ENCODE measurements at regions not wholly inside any gene's neighbourhood (a gene's known extent, or its start where the extent isn't known, plus 50 kb on each side); places are given as distances from the start of the nearest gene placed in this dataset.
"Not testable (repeated sequence)": the region's sequence is repeated elsewhere in the genome, so short reads cannot be mapped to it uniquely, and the experiment has no call there.

DNA sequence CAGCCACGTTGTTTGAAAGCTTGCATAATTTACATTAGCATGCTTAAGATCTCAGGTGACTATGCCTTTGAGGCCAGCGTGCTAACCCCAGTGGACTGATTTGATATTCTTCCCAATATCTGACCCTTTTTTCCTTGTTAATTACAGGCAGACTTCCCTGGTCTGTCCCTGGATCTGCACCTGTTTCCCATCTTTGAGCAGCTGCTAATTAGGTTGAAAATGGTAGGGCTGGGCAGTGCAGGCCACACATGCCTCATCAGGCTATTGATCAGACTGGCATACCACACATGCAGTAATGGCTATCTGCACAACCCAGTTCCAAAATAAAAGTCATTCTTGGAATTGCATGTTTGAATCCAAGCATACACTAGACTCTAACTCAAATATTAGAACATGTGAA lies 164.3 kb upstream of the TFAP2D start:
- H3K9me3 ChIP-seq (ENCODE audit: control insufficient read depth, insufficient read depth, low read depth, low read length): no peaks in the 10 kb centered on the region
- H3K4me3 ChIP-seq (ENCODE audit: low read depth, low read length): no peak overlapping the region
- H3K4me1 ChIP-seq (ENCODE audit: control insufficient read depth, insufficient read depth, low read length): no peaks in the 10 kb centered on the region
- TF ChIP-seq ZNF623 (tag by site-specific recombination; IDR thresholded peaks at IDR 0.05): no peak
- no peaks in the 10 kb centered on the region for H3K36me3 ChIP-seq (ENCODE audit: control insufficient read depth in 2 of 2, insufficient read depth in 1 of 2, low read length in 2 of 2)
- CTCF ChIA-PET: no interaction called here
- POLR2A ChIA-PET: no interaction called here
- no peak overlapping the region for H3K27ac ChIP-seq (ENCODE audit: extremely low read depth, low read depth, low read length)

DNA sequence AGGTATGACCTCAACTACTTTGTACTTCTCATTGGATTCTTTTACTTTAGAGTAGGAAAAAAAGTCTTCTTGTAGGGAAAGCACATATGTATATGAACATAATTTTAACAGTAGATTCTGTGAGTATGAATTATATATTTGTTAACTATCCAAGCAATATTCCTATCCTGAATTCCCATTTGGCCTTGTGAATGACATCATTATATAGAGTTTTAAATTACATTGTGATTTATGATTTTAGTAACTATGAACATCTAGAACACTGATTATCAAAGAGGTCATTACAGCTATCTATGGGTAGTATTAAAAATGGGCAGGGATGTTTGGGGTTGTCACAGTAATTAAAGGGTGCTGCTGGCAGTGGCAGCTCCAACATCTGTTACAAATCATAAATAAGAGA lies 163.9 kb upstream of the TFAP2D start:
- no peaks in the 10 kb centered on the region for H3K9me3 ChIP-seq (ENCODE audit: control insufficient read depth, insufficient read depth, low read depth, low read length)
- TF ChIP-seq, protein P1, sequence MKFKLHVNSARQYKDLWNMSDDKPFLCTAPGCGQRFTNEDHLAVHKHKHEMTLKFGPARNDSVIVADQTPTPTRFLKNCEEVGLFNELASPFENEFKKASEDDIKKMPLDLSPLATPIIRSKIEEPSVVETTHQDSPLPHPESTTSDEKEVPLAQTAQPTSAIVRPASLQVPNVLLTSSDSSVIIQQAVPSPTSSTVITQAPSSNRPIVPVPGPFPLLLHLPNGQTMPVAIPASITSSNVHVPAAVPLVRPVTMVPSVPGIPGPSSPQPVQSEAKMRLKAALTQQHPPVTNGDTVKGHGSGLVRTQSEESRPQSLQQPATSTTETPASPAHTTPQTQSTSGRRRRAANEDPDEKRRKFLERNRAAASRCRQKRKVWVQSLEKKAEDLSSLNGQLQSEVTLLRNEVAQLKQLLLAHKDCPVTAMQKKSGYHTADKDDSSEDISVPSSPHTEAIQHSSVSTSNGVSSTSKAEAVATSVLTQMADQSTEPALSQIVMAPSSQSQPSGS (tag by site-specific recombination; IDR thresholded peaks at IDR 0.05; ENCODE audit: low read depth): peak; percentile 51; the same call in 1 of the 2 replicates
- no peak for TF ChIP-seq KLF10 (tag by site-specific recombination; IDR thresholded peaks at IDR 0.05)
- no peak overlapping the region for H3K27ac ChIP-seq (ENCODE audit: extremely low read depth, low read depth, low read length)
- no peaks in the 10 kb centered on the region for H3K36me3 ChIP-seq (ENCODE audit: control insufficient read depth in 2 of 2, insufficient read depth in 1 of 2, low read length in 2 of 2)
- ChIA-PET CTCF (no interaction called here), POLR2A (no interaction called here)
- no peak overlapping the region for H3K4me3 ChIP-seq (ENCODE audit: low read depth, low read length)
- H3K4me1 ChIP-seq (ENCODE audit: control insufficient read depth, insufficient read depth, low read length): no peaks in the 10 kb centered on the region

DNA sequence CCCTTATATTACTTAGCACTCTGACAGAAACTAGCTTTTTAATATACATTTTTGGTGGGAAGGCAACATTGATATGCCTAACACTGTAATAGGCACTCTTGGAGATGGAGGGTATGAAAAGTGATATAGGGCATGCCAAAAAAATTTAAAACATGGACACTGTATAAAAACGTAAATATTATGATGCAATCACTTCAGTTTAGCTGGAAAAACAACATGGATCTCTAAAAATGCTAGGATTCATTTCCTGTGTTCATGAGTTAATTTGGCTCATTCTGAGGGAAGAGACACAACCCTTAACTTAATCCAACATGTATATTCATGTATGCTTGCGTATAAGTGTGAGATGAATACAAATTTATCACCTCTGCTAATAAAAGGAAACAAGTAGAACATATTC lies 157.3 kb upstream of the TFAP2D start:
- H3K27ac ChIP-seq (ENCODE audit: extremely low read depth, low read depth, low read length): no peak overlapping the region
- CTCF ChIA-PET: no interaction called here
- no peaks in the 10 kb centered on the region for H3K9me3 ChIP-seq (ENCODE audit: control insufficient read depth, insufficient read depth, low read depth, low read length)
- no peaks in the 10 kb centered on the region for H3K4me1 ChIP-seq (ENCODE audit: control insufficient read depth, insufficient read depth, low read length)
- POLR2A ChIA-PET: no interaction called here
- H3K36me3 ChIP-seq (ENCODE audit: control insufficient read depth in 2 of 2, insufficient read depth in 1 of 2, low read length in 2 of 2): no peaks in the 10 kb centered on the region
- no peak overlapping the region for H3K4me3 ChIP-seq (ENCODE audit: low read depth, low read length)
- TF ChIP-seq MZF1 (tag by site-specific recombination; IDR thresholded peaks at IDR 0.05; ENCODE audit: borderline replicate concordance) (no peak), GLI4 (tag by site-specific recombination; IDR thresholded peaks at IDR 0.05) (no peak)
- TF ChIP-seq, protein P2, sequence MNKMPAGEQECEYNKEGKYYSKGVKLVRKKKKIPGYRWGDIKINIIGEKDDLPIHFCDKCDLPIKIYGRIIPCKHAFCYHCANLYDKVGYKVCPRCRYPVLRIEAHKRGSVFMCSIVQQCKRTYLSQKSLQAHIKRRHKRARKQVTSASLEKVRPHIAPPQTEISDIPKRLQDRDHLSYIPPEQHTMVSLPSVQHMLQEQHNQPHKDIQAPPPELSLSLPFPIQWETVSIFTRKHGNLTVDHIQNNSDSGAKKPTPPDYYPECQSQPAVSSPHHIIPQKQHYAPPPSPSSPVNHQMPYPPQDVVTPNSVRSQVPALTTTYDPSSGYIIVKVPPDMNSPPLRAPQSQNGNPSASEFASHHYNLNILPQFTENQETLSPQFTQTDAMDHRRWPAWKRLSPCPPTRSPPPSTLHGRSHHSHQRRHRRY (tag by site-specific recombination; IDR thresholded peaks at IDR 0.05): no peak
- TF ChIP-seq, protein P3, sequence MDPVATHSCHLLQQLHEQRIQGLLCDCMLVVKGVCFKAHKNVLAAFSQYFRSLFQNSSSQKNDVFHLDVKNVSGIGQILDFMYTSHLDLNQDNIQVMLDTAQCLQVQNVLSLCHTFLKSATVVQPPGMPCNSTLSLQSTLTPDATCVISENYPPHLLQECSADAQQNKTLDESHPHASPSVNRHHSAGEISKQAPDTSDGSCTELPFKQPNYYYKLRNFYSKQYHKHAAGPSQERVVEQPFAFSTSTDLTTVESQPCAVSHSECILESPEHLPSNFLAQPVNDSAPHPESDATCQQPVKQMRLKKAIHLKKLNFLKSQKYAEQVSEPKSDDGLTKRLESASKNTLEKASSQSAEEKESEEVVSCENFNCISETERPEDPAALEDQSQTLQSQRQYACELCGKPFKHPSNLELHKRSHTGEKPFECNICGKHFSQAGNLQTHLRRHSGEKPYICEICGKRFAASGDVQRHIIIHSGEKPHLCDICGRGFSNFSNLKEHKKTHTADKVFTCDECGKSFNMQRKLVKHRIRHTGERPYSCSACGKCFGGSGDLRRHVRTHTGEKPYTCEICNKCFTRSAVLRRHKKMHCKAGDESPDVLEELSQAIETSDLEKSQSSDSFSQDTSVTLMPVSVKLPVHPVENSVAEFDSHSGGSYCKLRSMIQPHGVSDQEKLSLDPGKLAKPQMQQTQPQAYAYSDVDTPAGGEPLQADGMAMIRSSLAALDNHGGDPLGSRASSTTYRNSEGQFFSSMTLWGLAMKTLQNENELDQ (tag by site-specific recombination; IDR thresholded peaks at IDR 0.05; ENCODE audit: low read depth): no peak

DNA sequence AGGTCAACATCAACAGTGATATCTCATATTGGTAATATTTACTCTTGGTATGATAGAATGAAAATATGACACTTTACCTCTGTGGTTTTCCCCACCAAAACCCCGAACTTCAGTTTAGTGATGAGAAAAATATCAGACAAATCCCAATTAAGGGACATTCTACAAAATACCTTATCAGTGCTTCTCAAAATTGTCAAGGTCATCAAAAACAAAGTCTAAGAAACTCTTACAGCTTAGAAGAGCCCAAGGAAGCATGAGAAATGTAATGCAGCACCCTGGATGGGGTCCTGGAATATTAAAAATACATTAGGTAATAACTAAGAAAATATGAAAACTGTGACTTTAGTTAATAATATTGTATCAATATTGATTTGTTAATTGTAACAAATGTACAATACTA lies 148.3 kb upstream of the TFAP2D start:
- Histone ChIP-seq H3K4me1 (ENCODE audit: control insufficient read depth, insufficient read depth, low read length) (no peaks in the 10 kb centered on the region), H3K9me3 (ENCODE audit: control insufficient read depth, insufficient read depth, low read depth, low read length) (no peaks in the 10 kb centered on the region), H3K27ac (ENCODE audit: extremely low read depth, low read depth, low read length) (no peak overlapping the region), H3K36me3 (ENCODE audit: control insufficient read depth in 2 of 2, insufficient read depth in 1 of 2, low read length in 2 of 2) (no peaks in the 10 kb centered on the region), H3K4me3 (ENCODE audit: low read depth, low read length) (no peak overlapping the region)
- ChIA-PET CTCF (interaction anchor here (0.9 kb wide), 1 partner anchor 15 kb away, joined by 5 read pairs; no protein-coding TSS in a partner anchor), POLR2A (no interaction called here)
- TF ChIP-seq ZNF114 (tag by site-specific recombination; IDR thresholded peaks at IDR 0.05) (no peak), ZNF654 (tag by site-specific recombination; IDR thresholded peaks at IDR 0.05; ENCODE audit: low read depth) (no peak)
- TF ChIP-seq, protein P4, sequence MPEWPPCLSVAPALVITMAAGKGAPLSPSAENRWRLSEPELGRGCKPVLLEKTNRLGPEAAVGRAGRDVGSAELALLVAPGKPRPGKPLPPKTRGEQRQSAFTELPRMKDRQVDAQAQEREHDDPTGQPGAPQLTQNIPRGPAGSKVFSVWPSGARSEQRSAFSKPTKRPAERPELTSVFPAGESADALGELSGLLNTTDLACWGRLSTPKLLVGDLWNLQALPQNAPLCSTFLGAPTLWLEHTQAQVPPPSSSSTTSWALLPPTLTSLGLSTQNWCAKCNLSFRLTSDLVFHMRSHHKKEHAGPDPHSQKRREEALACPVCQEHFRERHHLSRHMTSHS (tag by site-specific recombination; IDR thresholded peaks at IDR 0.05): no peak

DNA sequence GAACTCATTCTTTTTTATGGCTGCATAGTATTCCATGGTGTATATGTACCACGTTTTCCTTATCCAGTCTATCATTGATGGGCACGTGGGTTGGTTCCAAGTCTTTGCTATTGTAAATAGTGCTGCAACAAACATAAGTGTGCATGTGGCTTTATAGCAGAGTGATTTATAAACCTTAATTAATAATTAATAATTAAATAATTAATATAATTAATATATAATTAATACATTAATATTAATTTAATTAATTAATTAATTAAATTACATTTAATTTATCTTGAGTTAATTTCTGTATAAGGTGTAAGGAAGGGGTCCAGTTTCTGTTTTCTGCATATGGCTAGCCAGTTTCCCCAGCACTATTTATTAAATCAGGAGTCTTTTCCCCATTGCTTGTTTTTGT lies 142.1 kb upstream of the TFAP2D start:
- H3K4me3 ChIP-seq (ENCODE audit: low read depth, low read length); H3K9me3 ChIP-seq (ENCODE audit: control insufficient read depth, insufficient read depth, low read depth, low read length); H3K4me1 ChIP-seq (ENCODE audit: control insufficient read depth, insufficient read depth, low read length); CTCF ChIA-PET; H3K36me3 ChIP-seq (ENCODE audit: control insufficient read depth in 2 of 2, insufficient read depth in 1 of 2, low read length in 2 of 2); POLR2A ChIA-PET; H3K27ac ChIP-seq (ENCODE audit: extremely low read depth, low read depth, low read length): not testable (repeated sequence)

Measured in HEK293 (cell line).